Ishikawa (cell line): ENCODE measurements at regions not wholly inside any gene's neighbourhood (a gene's known extent, or its start where the extent isn't known, plus 50 kb on each side); places are given as distances from the start of the nearest gene placed in this dataset.

Experiments used
- CEBPB ChIP-seq: IDR thresholded peaks from 2 replicates; pipeline ENCODE4 v1.6.1; 2012
- CREB1 ChIP-seq: IDR thresholded peaks from 2 replicates; pipeline ENCODE4 v1.6.1; 2012; ENCODE audit warnings: low read depth
- EGR1 ChIP-seq: IDR thresholded peaks from 2 replicates; pipeline ENCODE4 v1.6.1; 2012
- EP300 ChIP-seq: IDR thresholded peaks from 2 replicates; pipeline ENCODE4 v1.6.1; 2012; ENCODE audit warnings: borderline replicate concordance
- FOXM1 ChIP-seq: IDR thresholded peaks from 2 replicates; pipeline ENCODE4 v1.6.1; 2012; ENCODE audit warnings: low read depth, borderline replicate concordance
- NFIC ChIP-seq: IDR thresholded peaks from 2 replicates; pipeline ENCODE4 v1.6.1; 2012
- RAD21 ChIP-seq: IDR thresholded peaks from 2 replicates; pipeline ENCODE4 v1.6.1; 2012; ENCODE audit warnings: low read depth
- TAF1 ChIP-seq: IDR thresholded peaks from 2 replicates; pipeline ENCODE4 v1.6.1; 2012; ENCODE audit warnings: low read depth, mild to moderate bottlenecking
- TCF12 ChIP-seq: IDR thresholded peaks from 2 replicates; pipeline ENCODE4 v1.6.1; 2012; ENCODE audit warnings: low read depth
- TEAD4 ChIP-seq: IDR thresholded peaks from 2 replicates; pipeline ENCODE4 v1.6.1; 2012
- YY1 ChIP-seq: IDR thresholded peaks from 2 replicates; pipeline ENCODE4 v1.6.1; 2012; ENCODE audit warnings: low read depth
- TF ChIP-seq, protein P1 (sequence below): IDR thresholded peaks from 2 replicates; pipeline ENCODE4 v1.6.1; 2012; ENCODE audit warnings: low read depth, mild to moderate bottlenecking
- TF ChIP-seq, protein P2 (sequence below): IDR thresholded peaks from 2 replicates; pipeline ENCODE4 v1.6.1; 2012

GRCh38 chr3:65238652-65239051 is 550.9 kb upstream of the ADAMTS9 start:
- TF ChIP-seq EP300: no peak
- TF ChIP-seq, protein P1, sequence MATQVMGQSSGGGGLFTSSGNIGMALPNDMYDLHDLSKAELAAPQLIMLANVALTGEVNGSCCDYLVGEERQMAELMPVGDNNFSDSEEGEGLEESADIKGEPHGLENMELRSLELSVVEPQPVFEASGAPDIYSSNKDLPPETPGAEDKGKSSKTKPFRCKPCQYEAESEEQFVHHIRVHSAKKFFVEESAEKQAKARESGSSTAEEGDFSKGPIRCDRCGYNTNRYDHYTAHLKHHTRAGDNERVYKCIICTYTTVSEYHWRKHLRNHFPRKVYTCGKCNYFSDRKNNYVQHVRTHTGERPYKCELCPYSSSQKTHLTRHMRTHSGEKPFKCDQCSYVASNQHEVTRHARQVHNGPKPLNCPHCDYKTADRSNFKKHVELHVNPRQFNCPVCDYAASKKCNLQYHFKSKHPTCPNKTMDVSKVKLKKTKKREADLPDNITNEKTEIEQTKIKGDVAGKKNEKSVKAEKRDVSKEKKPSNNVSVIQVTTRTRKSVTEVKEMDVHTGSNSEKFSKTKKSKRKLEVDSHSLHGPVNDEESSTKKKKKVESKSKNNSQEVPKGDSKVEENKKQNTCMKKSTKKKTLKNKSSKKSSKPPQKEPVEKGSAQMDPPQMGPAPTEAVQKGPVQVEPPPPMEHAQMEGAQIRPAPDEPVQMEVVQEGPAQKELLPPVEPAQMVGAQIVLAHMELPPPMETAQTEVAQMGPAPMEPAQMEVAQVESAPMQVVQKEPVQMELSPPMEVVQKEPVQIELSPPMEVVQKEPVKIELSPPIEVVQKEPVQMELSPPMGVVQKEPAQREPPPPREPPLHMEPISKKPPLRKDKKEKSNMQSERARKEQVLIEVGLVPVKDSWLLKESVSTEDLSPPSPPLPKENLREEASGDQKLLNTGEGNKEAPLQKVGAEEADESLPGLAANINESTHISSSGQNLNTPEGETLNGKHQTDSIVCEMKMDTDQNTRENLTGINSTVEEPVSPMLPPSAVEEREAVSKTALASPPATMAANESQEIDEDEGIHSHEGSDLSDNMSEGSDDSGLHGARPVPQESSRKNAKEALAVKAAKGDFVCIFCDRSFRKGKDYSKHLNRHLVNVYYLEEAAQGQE: no peak
- TF ChIP-seq TCF12: no peak
- no peak for TF ChIP-seq TAF1
- TF ChIP-seq CREB1: no peak
- no peak for TF ChIP-seq TEAD4
- no peak for TF ChIP-seq NFIC
- TF ChIP-seq FOXM1: no peak
- TF ChIP-seq, protein P2, sequence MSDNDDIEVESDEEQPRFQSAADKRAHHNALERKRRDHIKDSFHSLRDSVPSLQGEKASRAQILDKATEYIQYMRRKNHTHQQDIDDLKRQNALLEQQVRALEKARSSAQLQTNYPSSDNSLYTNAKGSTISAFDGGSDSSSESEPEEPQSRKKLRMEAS: no peak
- no peak for TF ChIP-seq YY1
- no peak for TF ChIP-seq RAD21
- TF ChIP-seq CEBPB: no peak
- TF ChIP-seq EGR1: no peak
